Thymus (tissue), 11 donors: ENCODE measurements at regions not wholly inside any gene's neighbourhood (a gene's known extent, or its start where the extent isn't known, plus 50 kb on each side); places are given as distances from the start of the nearest gene placed in this dataset.

Experiments used
- DNase-seq, 9 donors: peaks; one replicate each; pipeline ENCODE4 v3.0.0-alpha.2; 2013; ENCODE audit warnings: low spot score in 9 of 9, low read depth in 6 of 9, missing footprints in 1 of 9
- H3K27ac ChIP-seq, 2 donors: one replicate each; pipeline ENCODE4 v1.5.1; 2013; ENCODE audit warnings: control low read depth in 1 of 2, low read depth in 1 of 2, low read length in 1 of 2, mild to moderate bottlenecking in 1 of 2, moderate library complexity in 1 of 2
- H3K27me3 ChIP-seq, 2 donors: one replicate each; pipeline ENCODE4 v1.5.1; 2013; ENCODE audit warnings: low read length in 1 of 2; ENCODE audit not compliant: control insufficient read depth in 2 of 2, insufficient read depth in 1 of 2
- H3K36me3 ChIP-seq, 2 donors: one replicate each; pipeline ENCODE4 v1.5.1; 2013; ENCODE audit warnings: low read length in 1 of 2, mild to moderate bottlenecking in 1 of 2, moderate library complexity in 1 of 2; ENCODE audit not compliant: control insufficient read depth in 2 of 2, insufficient read depth in 2 of 2
- H3K4me1 ChIP-seq, 2 donors: one replicate each; pipeline ENCODE4 v1.5.1; 2013; ENCODE audit warnings: low read length in 2 of 2; ENCODE audit not compliant: control insufficient read depth in 2 of 2, insufficient read depth in 2 of 2
- H3K4me3 ChIP-seq, 2 donors: one replicate each; pipeline ENCODE4 v1.5.1; 2013; ENCODE audit warnings: low read length in 2 of 2, control low read depth in 1 of 2, mild to moderate bottlenecking in 1 of 2
- H3K9me3 ChIP-seq, 2 donors: one replicate each; pipeline ENCODE4 v1.5.1; 2013; ENCODE audit warnings: low read length in 1 of 2, mild to moderate bottlenecking in 1 of 2; ENCODE audit not compliant: control insufficient read depth in 2 of 2, insufficient read depth in 1 of 2
- WGBS: extraction: QIAGEN DNeasy Blood & Tissue Kit; methylation state at CpG from one replicate; pipeline ENCODE4 v1.1.7; 2013; 5-methylcytosine and 5-hydroxymethylcytosine counted together
- donor health status: healthy.

GRCh38 chr16:64380751-64381150 lies 741.1 kb downstream of the CDH11 start:
- no peaks in the 10 kb centered on the region for H3K36me3 ChIP-seq
- peaks cover 0 to 14% of the 10 kb centered on the region in 2 donors for H3K9me3 ChIP-seq
- H3K4me1 ChIP-seq: no peaks in the 10 kb centered on the region
- no peaks in the 10 kb centered on the region for H3K27me3 ChIP-seq
- WGBS: 95% methylated on average over 3 of the region's 3 CpGs
- no peak overlapping the region for H3K4me3 ChIP-seq
- H3K27ac ChIP-seq: no peak overlapping the region
- no peak for DNase-seq

DNA sequence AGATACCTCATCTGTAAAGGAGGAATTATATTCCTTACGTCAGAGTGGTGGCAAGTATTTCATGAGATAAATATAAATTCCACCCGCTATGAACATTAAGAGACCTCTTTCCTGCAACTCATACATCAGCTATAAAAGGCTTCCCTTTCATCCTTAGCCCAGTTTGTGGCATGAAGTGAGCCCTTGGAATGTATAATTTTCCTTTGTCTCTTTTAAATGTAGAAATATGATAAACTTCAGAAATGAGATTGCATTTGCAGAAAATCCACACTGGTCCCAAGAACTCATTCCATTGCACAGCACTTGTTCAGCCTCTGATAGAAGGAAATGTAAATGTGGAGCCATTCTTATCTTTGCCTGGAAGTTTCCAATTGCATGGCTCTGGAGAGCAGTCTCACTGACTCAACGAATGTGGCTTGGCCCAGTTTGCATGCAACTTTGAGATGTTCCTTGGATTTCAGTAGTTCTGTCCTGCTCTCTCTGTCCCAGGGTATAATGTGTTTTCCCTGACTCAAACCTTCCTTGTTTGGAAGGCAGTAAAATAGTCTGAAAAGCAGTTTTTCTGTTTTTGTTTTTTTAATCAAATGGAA lies 746.4 kb downstream of the CDH11 start:
- 92% methylated on average over 3 of the region's 3 CpGs for WGBS
- no peaks in the 10 kb centered on the region for H3K27me3 ChIP-seq
- H3K4me3 ChIP-seq: no peak overlapping the region
- H3K36me3 ChIP-seq: no peaks in the 10 kb centered on the region
- H3K9me3 ChIP-seq: no peaks in the 10 kb centered on the region
- DNase-seq: no peak
- H3K27ac ChIP-seq: no peak overlapping the region
- H3K4me1 ChIP-seq: no peaks in the 10 kb centered on the region

GRCh38 chr16:64370112-64370511 lies 751.8 kb downstream of the CDH11 start:
- no peak for DNase-seq
- no peaks in the 10 kb centered on the region for H3K9me3 ChIP-seq
- no peaks in the 10 kb centered on the region for H3K36me3 ChIP-seq
- H3K27ac ChIP-seq: no peak overlapping the region
- no peaks in the 10 kb centered on the region for H3K27me3 ChIP-seq
- no peaks in the 10 kb centered on the region for H3K4me1 ChIP-seq
- no peak overlapping the region for H3K4me3 ChIP-seq
- 90% methylated on average over 1 of the region's 1 CpG for WGBS

- no peak for DNase-seq
- Histone ChIP-seq H3K4me3 (no peak overlapping the region), H3K36me3 (no peaks in the 10 kb centered on the region), H3K9me3 (no peaks in the 10 kb centered on the region), H3K27ac (no peak overlapping the region), H3K4me1 (no peaks in the 10 kb centered on the region), H3K27me3 (no peaks in the 10 kb centered on the region)
- 62% methylated on average over 2 of the region's 2 CpGs for WGBS
Observed at GRCh38 chr16:64365448-64365931, 756.4 kb downstream of the CDH11 start.

DNA sequence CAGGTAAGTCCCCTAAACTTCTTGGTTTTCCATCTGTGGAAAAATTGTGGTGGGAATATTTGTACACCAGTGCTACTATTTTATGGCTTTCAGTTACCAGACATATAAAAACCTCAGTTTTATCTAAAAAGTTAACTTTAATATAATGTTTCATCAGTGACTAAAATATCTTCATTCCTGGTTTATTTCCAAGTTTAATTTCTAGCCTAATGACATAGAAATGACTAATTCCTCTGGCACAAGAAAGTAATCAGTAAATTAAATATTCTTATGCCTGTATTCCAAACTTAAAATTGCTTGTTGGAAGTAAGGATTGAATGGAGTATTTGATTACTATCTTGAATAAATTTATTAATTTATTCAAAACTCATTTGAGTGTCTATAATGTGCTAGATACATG lies 757.0 kb downstream of the CDH11 start:
- Histone ChIP-seq H3K9me3 (no peaks in the 10 kb centered on the region), H3K27me3 (no peaks in the 10 kb centered on the region), H3K4me3 (no peak overlapping the region), H3K27ac (no peak overlapping the region), H3K36me3 (no peaks in the 10 kb centered on the region), H3K4me1 (no peaks in the 10 kb centered on the region)
- no peak for DNase-seq

DNA sequence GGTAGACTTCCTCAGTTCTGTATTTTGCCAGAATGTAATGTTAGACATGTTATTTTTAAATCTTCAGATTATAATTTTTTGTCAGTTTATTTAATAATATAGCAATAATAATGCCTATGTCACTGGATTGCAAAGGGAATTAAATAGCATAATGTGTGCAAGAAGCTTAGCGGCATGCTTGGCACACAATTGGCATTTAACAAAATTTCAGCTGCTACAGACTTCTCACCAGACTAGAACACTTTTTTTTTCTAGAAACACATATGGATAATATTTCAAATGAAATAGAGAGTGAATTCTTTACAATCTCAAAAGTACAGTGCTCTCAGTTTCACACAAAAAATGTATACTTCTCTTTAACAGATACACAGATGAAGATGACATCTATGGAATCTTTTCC lies 757.4 kb downstream of the CDH11 start:
- Histone ChIP-seq H3K9me3 (no peaks in the 10 kb centered on the region), H3K36me3 (no peaks in the 10 kb centered on the region), H3K4me1 (no peaks in the 10 kb centered on the region), H3K4me3 (no peak overlapping the region), H3K27ac (no peak overlapping the region), H3K27me3 (no peaks in the 10 kb centered on the region)
- WGBS: 96% methylated on average over 1 of the region's 1 CpG
- DNase-seq: no peak

DNA sequence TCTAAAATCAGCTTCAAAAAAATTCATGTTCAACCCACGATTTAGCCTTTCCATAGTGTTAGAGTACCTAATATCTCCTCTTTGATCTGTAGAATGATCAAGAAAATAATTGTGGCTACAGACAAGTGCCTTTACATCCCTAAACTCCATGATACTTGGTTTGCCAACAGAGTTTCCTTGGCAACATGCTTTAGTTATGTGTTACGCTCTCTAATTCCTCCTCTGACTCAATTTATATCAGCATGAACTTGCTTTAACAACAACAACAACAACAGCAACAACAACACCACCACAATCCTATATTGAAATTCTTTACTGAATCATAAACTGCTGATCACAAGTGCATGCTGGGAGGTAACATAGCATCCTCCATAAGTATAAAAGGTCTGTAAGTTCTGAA lies 757.8 kb downstream of the CDH11 start:
- no peak overlapping the region for H3K4me3 ChIP-seq
- no peaks in the 10 kb centered on the region for H3K36me3 ChIP-seq
- no peak for DNase-seq
- no peaks in the 10 kb centered on the region for H3K27me3 ChIP-seq
- no peak overlapping the region for H3K27ac ChIP-seq
- H3K4me1 ChIP-seq: no peaks in the 10 kb centered on the region
- H3K9me3 ChIP-seq: no peaks in the 10 kb centered on the region
- WGBS: 90% methylated on average over 2 of the region's 2 CpGs

DNA sequence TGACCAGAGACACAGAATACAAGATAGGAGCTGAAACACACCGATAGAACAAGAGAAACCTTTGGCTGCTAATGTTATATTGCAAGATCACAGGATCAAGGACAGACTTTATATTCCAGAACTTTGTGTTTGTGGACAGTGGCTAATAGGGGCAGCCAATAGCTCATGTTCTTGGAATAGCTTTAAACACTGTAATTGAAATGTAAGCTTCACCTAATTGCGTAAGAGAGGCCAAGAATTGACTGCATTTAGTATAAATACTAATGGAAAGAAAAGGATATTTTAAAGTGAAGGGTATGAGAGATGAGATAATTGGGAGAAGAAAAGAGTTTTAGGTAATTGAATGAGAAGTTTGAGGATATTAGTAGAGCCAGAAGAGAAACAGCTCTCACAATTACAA lies 758.8 kb downstream of the CDH11 start:
- Histone ChIP-seq H3K27me3 (no peaks in the 10 kb centered on the region), H3K4me1 (no peaks in the 10 kb centered on the region), H3K27ac (no peak overlapping the region), H3K9me3 (no peaks in the 10 kb centered on the region), H3K36me3 (no peaks in the 10 kb centered on the region), H3K4me3 (no peak overlapping the region)
- no peak for DNase-seq
- 91% methylated on average over 2 of the region's 2 CpGs for WGBS

GRCh38 chr16:64362193-64362592 lies 759.7 kb downstream of the CDH11 start:
- Histone ChIP-seq H3K36me3 (no peaks in the 10 kb centered on the region), H3K9me3 (no peaks in the 10 kb centered on the region), H3K4me3 (no peak overlapping the region), H3K27ac (no peak overlapping the region), H3K4me1 (no peaks in the 10 kb centered on the region), H3K27me3 (no peaks in the 10 kb centered on the region)
- DNase-seq: no peak
- WGBS: 65% methylated on average over 2 of the region's 2 CpGs

GRCh38 chr16:64361753-64362152 lies 760.1 kb downstream of the CDH11 start:
- H3K4me3 ChIP-seq: no peak overlapping the region
- H3K36me3 ChIP-seq: no peaks in the 10 kb centered on the region
- no peaks in the 10 kb centered on the region for H3K27me3 ChIP-seq
- WGBS: 79% methylated on average over 2 of the region's 2 CpGs
- no peak overlapping the region for H3K27ac ChIP-seq
- no peaks in the 10 kb centered on the region for H3K9me3 ChIP-seq
- no peaks in the 10 kb centered on the region for H3K4me1 ChIP-seq
- no peak for DNase-seq
